Ascending aorta (tissue), 2 donors: ENCODE measurements at regions not wholly inside any gene's neighbourhood (a gene's known extent, or its start where the extent isn't known, plus 50 kb on each side); places are given as distances from the start of the nearest gene placed in this dataset.

Source experiments
- DNase-seq, 2 donors: peaks; one replicate each; pipeline ENCODE4 v3.0.0-alpha.2; 2019; ENCODE audit warnings: low spot score in 2 of 2
- H3K27ac ChIP-seq, 2 donors: fragments of 200-600 bp; sonication (generic); one replicate each; pipeline ENCODE4 v1.5.1; 2016 to 2017; ENCODE audit warnings: mild to moderate bottlenecking in 1 of 2
- H3K27me3 ChIP-seq: fragments of 200-600 bp; sonication (generic); one replicate; pipeline ENCODE4 v1.5.1; 2017
- H3K36me3 ChIP-seq, 2 donors: fragments of 200-600 bp; sonication (generic); one replicate each; pipeline ENCODE4 v1.5.1; 2016
- H3K4me1 ChIP-seq, 2 donors: fragments of 200-600 bp; sonication (generic); one replicate each; pipeline ENCODE4 v1.5.1; 2016 to 2017; ENCODE audit warnings: mild to moderate bottlenecking in 1 of 2
- H3K4me3 ChIP-seq, 2 donors: fragments of 200-600 bp; sonication (generic); one replicate each; pipeline ENCODE4 v1.5.1; 2016 to 2017; ENCODE audit warnings: mild to moderate bottlenecking in 1 of 2
- H3K9me3 ChIP-seq, 2 donors: fragments of 200-600 bp; sonication (generic); one replicate each; pipeline ENCODE4 v1.5.1; 2016
- CTCF ChIP-seq, 3 experiments: fragments of 200-600 bp in 2 of 3; fragments of 450-650 bp in 1 of 3; sonication (generic) in 2 of 3; IDR thresholded peaks; one replicate each; pipeline ENCODE4 v1.5.1; 2016 to 2019; ENCODE audit warnings: antibody characterized with exemption in 3 of 3, mild to moderate bottlenecking in 1 of 3, moderate library complexity in 1 of 3
- intact Hi-C: fragments of 100-400 bp; cut with DNase I; formaldehyde crosslinking; loops from one replicate; pipeline ENCODE4 v1.15.1; 2023

- H3K27me3 ChIP-seq, result no peaks in the 10 kb centered on the region
- H3K4me1 ChIP-seq, result no peaks in the 10 kb centered on the region
- intact Hi-C loops, result no loop called here
- no peaks in the 10 kb centered on the region for H3K36me3 ChIP-seq
- no peak overlapping the region for H3K4me3 ChIP-seq
- H3K27ac ChIP-seq, result no peak overlapping the region
- TF ChIP-seq CTCF (IDR thresholded peaks at IDR 0.05), result no peak
- no peaks in the 10 kb centered on the region for H3K9me3 ChIP-seq
- no peak for DNase-seq
These were observed 357.4 kb upstream of the CDIN1 start for GRCh38 chr15:36221992-36222391.

GRCh38 chr15:36230776-36231175 is 348.6 kb upstream of the CDIN1 start:
- H3K27me3 ChIP-seq, result no peaks in the 10 kb centered on the region
- H3K4me1 ChIP-seq, result no peaks in the 10 kb centered on the region
- no peak overlapping the region for H3K27ac ChIP-seq
- no peak for TF ChIP-seq CTCF (IDR thresholded peaks at IDR 0.05)
- no peaks in the 10 kb centered on the region for H3K36me3 ChIP-seq
- intact Hi-C loops, result no loop called here
- no peak for DNase-seq
- no peak overlapping the region for H3K4me3 ChIP-seq
- no peaks in the 10 kb centered on the region for H3K9me3 ChIP-seq

DNA sequence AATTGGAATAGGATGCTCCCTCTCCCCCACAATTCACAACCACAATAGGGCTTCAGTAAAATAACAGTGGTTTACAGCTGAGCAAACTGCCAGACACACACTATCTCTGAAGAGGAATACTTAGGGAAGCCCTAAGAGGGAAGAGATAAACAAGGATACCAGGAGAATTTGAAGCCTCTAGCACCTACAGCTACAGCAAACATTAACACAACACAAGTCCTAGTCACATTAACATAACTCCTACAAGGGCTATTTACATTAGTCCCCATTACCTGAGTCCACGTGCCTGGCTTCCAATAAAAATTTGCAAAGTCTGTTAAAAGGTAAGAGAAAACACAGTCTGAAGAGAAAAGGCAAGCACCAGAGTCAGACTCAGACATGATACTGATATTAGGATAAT is 346.9 kb upstream of the CDIN1 start:
- Histone ChIP-seq H3K4me3 (no peak overlapping the region), H3K27ac (no peak overlapping the region), H3K9me3 (no peaks in the 10 kb centered on the region), H3K27me3 (no peaks in the 10 kb centered on the region), H3K4me1 (no peaks in the 10 kb centered on the region), H3K36me3 (no peaks in the 10 kb centered on the region)
- DNase-seq, result no peak
- no peak for TF ChIP-seq CTCF (IDR thresholded peaks at IDR 0.05)
- intact Hi-C loops, result no loop called here

GRCh38 chr15:36234743-36235142 is 344.7 kb upstream of the CDIN1 start:
- Histone ChIP-seq H3K27me3 (no peaks in the 10 kb centered on the region), H3K27ac (no peak overlapping the region), H3K9me3 (no peaks in the 10 kb centered on the region), H3K4me1 (no peaks in the 10 kb centered on the region), H3K4me3 (no peak overlapping the region), H3K36me3 (no peaks in the 10 kb centered on the region)
- DNase-seq, result no peak
- intact Hi-C loops, result no loop called here
- no peak for TF ChIP-seq CTCF (IDR thresholded peaks at IDR 0.05)

DNA sequence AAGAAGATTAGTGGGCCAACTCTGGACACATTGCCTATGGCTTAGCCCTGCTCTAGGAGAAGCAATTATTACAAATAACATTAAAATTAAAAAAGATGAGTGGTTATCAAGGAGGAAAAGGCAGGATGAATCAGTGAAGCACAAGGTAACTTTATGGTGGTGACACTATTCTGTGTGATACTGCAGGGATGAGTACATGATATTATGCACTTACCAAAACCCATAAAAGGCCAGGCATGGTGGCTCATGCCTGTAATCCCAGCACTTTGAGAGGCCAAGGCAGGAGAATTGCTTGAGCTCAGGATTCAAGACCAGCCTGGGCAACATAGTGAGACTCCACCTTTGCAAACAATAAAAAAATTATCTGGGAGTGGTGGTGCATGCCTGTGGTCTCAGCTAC is 344.3 kb upstream of the CDIN1 start:
- no peaks in the 10 kb centered on the region for H3K9me3 ChIP-seq
- no peaks in the 10 kb centered on the region for H3K27me3 ChIP-seq
- no peaks in the 10 kb centered on the region for H3K36me3 ChIP-seq
- intact Hi-C loops, result no loop called here
- H3K27ac ChIP-seq, result no peak overlapping the region
- DNase-seq, result no peak
- no peak for TF ChIP-seq CTCF (IDR thresholded peaks at IDR 0.05)
- no peak overlapping the region for H3K4me3 ChIP-seq
- H3K4me1 ChIP-seq, result no peaks in the 10 kb centered on the region

- no peaks in the 10 kb centered on the region for H3K36me3 ChIP-seq
- no peaks in the 10 kb centered on the region for H3K27me3 ChIP-seq
- no peaks in the 10 kb centered on the region for H3K9me3 ChIP-seq
- TF ChIP-seq CTCF (IDR thresholded peaks at IDR 0.05), result no peak
- H3K4me3 ChIP-seq, result no peak overlapping the region
- H3K27ac ChIP-seq, result peak overlapping the region in 1 of 2 donors; percentile 1
- DNase-seq, result no peak
- intact Hi-C loops, result no loop called here
- no peaks in the 10 kb centered on the region for H3K4me1 ChIP-seq
These were observed 339.9 kb upstream of the CDIN1 start for GRCh38 chr15:36239509-36239908.
